HFFc6 (cell line): ENCODE measurements at regions not wholly inside any gene's neighbourhood (a gene's known extent, or its start where the extent isn't known, plus 50 kb on each side); places are given as distances from the start of the nearest gene placed in this dataset.
"Not testable (repeated sequence)": the region's sequence is repeated elsewhere in the genome, so short reads cannot be mapped to it uniquely, and the experiment has no call there.

Experiments used
- DNase-seq: peaks from one replicate; pipeline ENCODE4 v3.0.0-alpha.2; 2018
- H3K27ac Mint-ChIP-seq: 2 replicates; pipeline ENCODE4 v1.8.0; 2020; ENCODE audit warnings: mild to moderate bottlenecking, mixed read lengths
- H3K27me3 Mint-ChIP-seq: 2 replicates; pipeline ENCODE4 v1.8.0; 2021; ENCODE audit warnings: mild to moderate bottlenecking, moderate library complexity, mixed read lengths; ENCODE audit not compliant: insufficient read depth
- H3K36me3 Mint-ChIP-seq: 2 replicates; pipeline ENCODE4 v1.8.0; 2021; ENCODE audit warnings: low read depth, mixed read lengths
- H3K4me1 Mint-ChIP-seq: 2 replicates; pipeline ENCODE4 v1.8.0; 2020; ENCODE audit warnings: low read depth, mixed read lengths
- H3K4me3 Mint-ChIP-seq: 2 replicates; pipeline ENCODE4 v1.8.0; 2020; ENCODE audit warnings: mild to moderate bottlenecking, moderate library complexity, mixed read lengths
- H3K9me3 Mint-ChIP-seq: 2 replicates; pipeline ENCODE4 v1.8.0; 2020; ENCODE audit warnings: mild to moderate bottlenecking, mixed read lengths
- CTCF ChIP-seq: fragments of 200-600 bp; sonication (generic); IDR thresholded peaks from 2 replicates; pipeline ENCODE4 v1.5.0; 2021; ENCODE audit warnings: antibody characterized with exemption, mild to moderate bottlenecking

DNA sequence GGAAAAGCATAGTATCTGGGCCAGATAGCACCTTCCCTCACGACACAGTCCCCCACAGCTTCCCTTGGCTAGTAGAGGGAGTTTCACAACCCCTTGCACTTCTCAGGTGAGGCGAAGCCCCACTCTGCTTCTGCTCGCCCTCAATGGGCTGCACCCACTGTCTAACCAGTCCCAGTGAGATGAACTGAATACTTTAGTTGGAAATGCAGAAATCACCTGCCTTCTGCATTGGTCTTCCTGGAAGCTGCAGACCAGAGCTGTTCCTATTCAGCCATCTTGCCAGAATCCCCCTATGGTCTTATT, 243.2 kb upstream of the FAM78B start:
- Mint-ChIP-seq H3K4me3 (no peak overlapping the region), H3K27ac (no peak overlapping the region), H3K27me3 (no peaks in the 10 kb centered on the region; the same call in 1 of the 2 replicates), H3K4me1 (no peaks in the 10 kb centered on the region), H3K36me3 (no peaks in the 10 kb centered on the region), H3K9me3 (peaks cover 51% of the 10 kb centered on the region)
- TF ChIP-seq CTCF, result no peak
- DNase-seq, result no peak

GRCh38 chr1:166416831-166417230, 250.0 kb upstream of the FAM78B start:
- not testable (repeated sequence) for H3K4me1 Mint-ChIP-seq, H3K27ac Mint-ChIP-seq, DNase-seq, H3K27me3 Mint-ChIP-seq, H3K36me3 Mint-ChIP-seq, H3K4me3 Mint-ChIP-seq
- H3K9me3 Mint-ChIP-seq, result peaks cover 46% of the 10 kb centered on the region

- H3K36me3 Mint-ChIP-seq, result no peaks in the 10 kb centered on the region; the same call in 1 of the 2 replicates
- H3K9me3 Mint-ChIP-seq, result peaks cover 47% of the 10 kb centered on the region
- TF ChIP-seq CTCF, result no peak
- no peaks in the 10 kb centered on the region for H3K27me3 Mint-ChIP-seq
- no peaks in the 10 kb centered on the region for H3K4me1 Mint-ChIP-seq
- no peak overlapping the region for H3K27ac Mint-ChIP-seq
- no peak overlapping the region for H3K4me3 Mint-ChIP-seq
- DNase-seq, result no peak
These were observed 251.6 kb upstream of the FAM78B start for GRCh38 chr1:166418344-166418933.

- H3K9me3 Mint-ChIP-seq, result peaks cover 30% of the 10 kb centered on the region
- H3K4me1 Mint-ChIP-seq, H3K4me3 Mint-ChIP-seq, H3K27me3 Mint-ChIP-seq, H3K27ac Mint-ChIP-seq, H3K36me3 Mint-ChIP-seq, DNase-seq: not testable (repeated sequence)
These were observed 255.8 kb upstream of the FAM78B start for GRCh38 chr1:166422586-166422985.

DNA sequence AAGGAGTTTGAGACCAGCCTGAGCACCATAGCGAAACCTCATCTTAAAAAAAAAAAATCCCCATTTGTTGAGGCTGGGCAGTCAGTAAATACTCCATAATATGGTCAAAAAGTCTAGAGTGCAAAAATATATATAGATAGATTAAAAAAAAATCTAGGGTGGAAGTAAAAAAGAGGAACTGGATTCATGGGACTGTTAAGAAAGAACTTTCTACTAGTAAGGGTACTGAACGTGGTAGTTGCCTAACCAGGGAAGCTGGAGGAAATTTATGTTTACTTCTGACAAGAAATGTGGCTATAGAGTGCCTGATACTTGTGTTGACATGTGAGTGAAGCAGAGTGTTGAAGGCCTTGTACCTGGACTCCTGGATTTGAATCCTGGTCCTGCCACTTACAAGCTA, 265.9 kb upstream of the FAM78B start:
- peaks cover 1% of the 10 kb centered on the region; the same call in 1 of the 2 replicates for H3K27me3 Mint-ChIP-seq
- no peak overlapping the region for H3K27ac Mint-ChIP-seq
- H3K4me3 Mint-ChIP-seq, result no peak overlapping the region
- H3K36me3 Mint-ChIP-seq, result no peaks in the 10 kb centered on the region
- H3K9me3 Mint-ChIP-seq, result peaks cover 8% of the 10 kb centered on the region
- H3K4me1 Mint-ChIP-seq, result no peaks in the 10 kb centered on the region
- no peak for DNase-seq
- no peak for TF ChIP-seq CTCF

DNA sequence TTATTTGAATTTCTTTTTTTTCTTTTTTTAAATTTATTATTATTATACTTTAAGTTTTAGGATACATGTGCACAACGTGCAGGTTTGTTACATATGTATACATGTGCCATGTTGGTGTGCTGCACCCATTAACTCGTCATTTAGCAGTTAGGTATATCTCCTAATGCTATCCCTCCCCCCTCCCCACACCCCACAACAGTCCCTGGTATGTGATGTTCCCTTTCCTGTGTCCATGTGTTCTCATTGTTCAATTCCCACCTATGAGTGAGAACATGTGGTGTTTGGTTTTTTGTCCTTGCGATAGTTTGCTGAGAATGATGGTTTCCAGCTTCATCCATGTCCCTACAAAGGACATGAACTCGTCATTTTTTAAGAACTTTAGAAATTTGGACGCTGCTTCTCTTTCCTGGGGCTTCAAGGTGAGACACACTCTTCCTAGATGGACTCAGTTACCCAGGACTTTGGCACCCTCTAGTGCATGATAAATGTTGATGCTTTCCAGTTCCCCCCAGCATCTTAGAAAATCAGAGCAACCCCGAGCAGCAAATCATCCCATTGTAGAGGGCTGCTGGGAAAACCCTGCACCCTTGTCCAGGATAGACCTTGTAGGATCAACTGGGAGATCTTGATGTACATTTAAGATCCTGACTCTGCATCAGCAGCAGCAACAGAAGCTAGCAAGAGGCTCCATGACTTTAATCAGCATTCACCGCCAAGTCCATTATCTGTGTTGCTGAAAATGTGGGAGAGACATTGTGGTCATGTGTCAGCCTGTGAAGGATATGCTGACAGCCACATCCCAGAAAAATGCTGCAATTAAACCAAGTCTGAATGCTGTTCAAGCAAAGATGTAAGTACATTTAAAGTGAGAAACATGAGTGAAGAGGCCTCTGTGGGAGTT, 266.9 kb upstream of the FAM78B start:
- peaks cover 11% of the 10 kb centered on the region for H3K9me3 Mint-ChIP-seq
- not testable (repeated sequence) for H3K4me3 Mint-ChIP-seq, H3K36me3 Mint-ChIP-seq, H3K4me1 Mint-ChIP-seq, H3K27me3 Mint-ChIP-seq, DNase-seq, H3K27ac Mint-ChIP-seq

GRCh38 chr1:166457700-166458099, 290.9 kb upstream of the FAM78B start:
- H3K36me3 Mint-ChIP-seq, result no peaks in the 10 kb centered on the region
- peaks cover 13% of the 10 kb centered on the region for H3K9me3 Mint-ChIP-seq
- no peak overlapping the region for H3K27ac Mint-ChIP-seq
- TF ChIP-seq CTCF, result no peak
- no peak for DNase-seq
- no peaks in the 10 kb centered on the region for H3K27me3 Mint-ChIP-seq
- H3K4me3 Mint-ChIP-seq, result no peak overlapping the region
- H3K4me1 Mint-ChIP-seq, result no peaks in the 10 kb centered on the region
